Karpas-422 (cell line): ENCODE measurements at regions not wholly inside any gene's neighbourhood (a gene's known extent, or its start where the extent isn't known, plus 50 kb on each side); places are given as distances from the start of the nearest gene placed in this dataset.

Experiments
- DNase-seq: peaks from one replicate; pipeline ENCODE4 v3.0.0-alpha.2; 2015
- H2AFZ ChIP-seq: fragments of 200-600 bp; sonication (generic); 2 replicates; pipeline ENCODE4 v1.6.1; 2014; ENCODE audit warnings: antibody characterized with exemption, low read length, mixed read lengths
- H3K27ac ChIP-seq: fragments of 200-600 bp; sonication (generic); 2 replicates; pipeline ENCODE4 v1.5.1; 2014; ENCODE audit warnings: mild to moderate bottlenecking, low read length, moderate library complexity
- H3K27me3 ChIP-seq: fragments of 200-600 bp; sonication (generic); 2 replicates; pipeline ENCODE4 v1.6.1; 2014; ENCODE audit warnings: low read length, mixed read lengths
- H3K36me3 ChIP-seq: fragments of 200-600 bp; sonication (generic); 2 replicates; pipeline ENCODE4 v1.6.1; 2014; ENCODE audit warnings: low read length, mixed read lengths; ENCODE audit not compliant: insufficient read depth
- H3K4me1 ChIP-seq: fragments of 200-600 bp; sonication (generic); 2 replicates; pipeline ENCODE4 v1.6.1; 2014; ENCODE audit warnings: mild to moderate bottlenecking, low read length, mixed read lengths
- H3K4me2 ChIP-seq: fragments of 200-600 bp; sonication (generic); 2 replicates; pipeline ENCODE4 v1.6.1; 2014; ENCODE audit warnings: low read length, low read depth, mild to moderate bottlenecking; ENCODE audit not compliant: poor library complexity, severe bottlenecking
- H3K4me3 ChIP-seq: fragments of 200-600 bp; sonication (generic); 2 replicates; pipeline ENCODE4 v1.5.1; 2014; ENCODE audit warnings: mild to moderate bottlenecking, antibody characterized with exemption, low read length, mixed read lengths
- H3K79me2 ChIP-seq: fragments of 200-600 bp; sonication (generic); 2 replicates; pipeline ENCODE4 v1.6.1; 2014; ENCODE audit warnings: mild to moderate bottlenecking, low read length, mixed read lengths
- H3K9ac ChIP-seq: fragments of 200-600 bp; sonication (generic); 2 replicates; pipeline ENCODE4 v1.6.0; 2014; ENCODE audit warnings: low read length
- H3K9me2 ChIP-seq: fragments of 200-600 bp; sonication (generic), shearing (Covaris generic); replicated peaks from 2 replicates; pipeline ENCODE4 v1.6.0; 2014; ENCODE audit warnings: mild to moderate bottlenecking, low read length, moderate library complexity; ENCODE audit not compliant: insufficient read depth
- H3K9me3 ChIP-seq: fragments of 300-700, 200-600 bp; sonication (generic); 2 replicates; pipeline ENCODE4 v1.6.1; 2014; ENCODE audit warnings: low read length, mixed read lengths
- H4K20me1 ChIP-seq: fragments of 200-600 bp; sonication (generic); 2 replicates; pipeline ENCODE4 v1.6.1; 2014; ENCODE audit warnings: mild to moderate bottlenecking, antibody characterized with exemption, low read length, low read depth; ENCODE audit not compliant: insufficient read depth

DNA sequence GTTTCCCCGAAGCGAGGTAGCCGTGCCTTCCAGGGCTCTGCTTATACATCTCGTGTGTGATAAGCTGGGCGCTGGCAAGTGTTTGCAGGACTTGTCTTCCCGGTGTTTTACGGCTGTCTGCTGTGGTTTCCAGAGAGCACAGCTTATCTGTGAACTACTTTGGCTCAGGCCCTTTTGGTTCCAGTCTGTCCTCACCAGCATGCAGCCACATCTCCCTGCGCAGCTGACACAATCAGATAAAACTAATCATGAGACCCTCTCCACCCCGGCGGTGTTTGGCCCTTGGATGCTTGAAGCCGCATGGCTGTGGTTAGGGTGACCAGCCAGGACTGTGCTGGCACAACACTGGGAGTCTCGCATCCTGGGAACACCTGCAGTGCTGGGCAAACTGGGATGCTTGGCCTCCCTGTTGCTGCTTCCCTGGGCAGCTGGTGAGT, 241.8 kb upstream of the FOXQ1 start:
- no peaks in the 10 kb centered on the region for H3K36me3 ChIP-seq
- no peaks in the 10 kb centered on the region for H3K4me1 ChIP-seq
- no peak overlapping the region for H3K27ac ChIP-seq
- H3K79me2 ChIP-seq = no peaks in the 10 kb centered on the region
- no peaks in the 10 kb centered on the region for H3K27me3 ChIP-seq
- no peak overlapping the region for H3K4me2 ChIP-seq
- H3K4me3 ChIP-seq = no peak overlapping the region
- no peak for DNase-seq
- no peaks in the 10 kb centered on the region for H4K20me1 ChIP-seq
- H3K9me3 ChIP-seq = no peaks in the 10 kb centered on the region
- no peak overlapping the region for H2AFZ ChIP-seq
- H3K9me2 ChIP-seq = no peaks in the 10 kb centered on the region
- no peak overlapping the region for H3K9ac ChIP-seq

DNA sequence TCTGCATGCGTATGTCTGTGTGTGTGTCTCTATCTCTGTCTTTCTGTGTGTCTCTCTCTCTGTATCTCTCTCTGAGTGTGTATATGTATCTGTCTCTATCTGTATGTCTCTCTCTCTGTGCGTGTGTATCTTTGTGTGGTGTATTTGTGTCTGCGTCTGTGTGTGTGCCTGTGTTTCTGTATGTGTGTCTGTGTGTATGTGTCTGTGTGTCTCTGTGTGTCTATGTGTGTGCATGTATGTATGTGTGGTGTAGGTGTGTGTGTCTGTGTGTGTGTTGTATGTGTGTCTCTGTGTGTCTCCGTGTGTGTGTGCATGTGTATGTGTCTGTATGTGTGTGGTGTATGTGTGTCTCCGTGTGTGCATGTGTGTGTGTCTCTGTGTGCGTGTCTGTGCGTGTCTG, 243.0 kb upstream of the FOXQ1 start:
- Histone ChIP-seq H3K4me1 (no peaks in the 10 kb centered on the region), H2AFZ (no peak overlapping the region), H3K4me2 (no peak overlapping the region)

GRCh38 chr6:1068068-1068467, 243.8 kb upstream of the FOXQ1 start:
- H3K4me2 ChIP-seq = no peak overlapping the region
- H3K27ac ChIP-seq = no peak overlapping the region
- no peaks in the 10 kb centered on the region for H3K36me3 ChIP-seq
- DNase-seq = no peak
- no peaks in the 10 kb centered on the region for H3K9me3 ChIP-seq
- H2AFZ ChIP-seq = no peak overlapping the region
- H3K4me1 ChIP-seq = no peaks in the 10 kb centered on the region
- no peaks in the 10 kb centered on the region for H3K79me2 ChIP-seq
- H4K20me1 ChIP-seq = no peaks in the 10 kb centered on the region
- no peaks in the 10 kb centered on the region for H3K9me2 ChIP-seq
- H3K9ac ChIP-seq = no peak overlapping the region
- no peak overlapping the region for H3K4me3 ChIP-seq
- H3K27me3 ChIP-seq = no peaks in the 10 kb centered on the region

More for the DNA sequence above, 243.0 kb upstream of the FOXQ1 start:
- H4K20me1 ChIP-seq = no peaks in the 10 kb centered on the region
- no peak overlapping the region for H3K4me3 ChIP-seq
- no peak overlapping the region for H3K27ac ChIP-seq
- H3K9me2 ChIP-seq = no peaks in the 10 kb centered on the region
- H3K9ac ChIP-seq = no peak overlapping the region
- H3K27me3 ChIP-seq = no peaks in the 10 kb centered on the region
- no peaks in the 10 kb centered on the region for H3K9me3 ChIP-seq
- no peaks in the 10 kb centered on the region for H3K79me2 ChIP-seq
- DNase-seq = no peak
- no peaks in the 10 kb centered on the region for H3K36me3 ChIP-seq

DNA sequence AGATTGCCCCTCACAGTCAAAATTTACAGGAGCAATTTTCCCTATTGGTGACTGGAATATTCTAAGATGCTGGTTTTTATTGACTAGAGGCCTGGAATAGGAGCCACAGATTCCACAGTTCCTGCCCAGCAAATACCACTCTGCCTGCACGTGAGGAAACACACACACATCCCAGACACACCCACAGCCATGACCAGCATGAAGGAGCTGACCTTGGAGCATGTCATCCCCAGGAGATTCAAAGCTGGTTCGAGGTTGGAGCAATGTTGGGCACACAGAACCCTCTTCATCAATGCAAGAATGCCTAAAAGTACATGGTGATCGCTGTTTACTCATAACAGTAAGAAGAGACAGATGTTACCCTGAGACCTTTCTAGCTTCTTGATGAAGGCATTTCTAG, 244.6 kb upstream of the FOXQ1 start:
- Histone ChIP-seq H3K9ac (no peak overlapping the region), H3K27ac (no peak overlapping the region), H3K9me3 (no peaks in the 10 kb centered on the region), H2AFZ (no peak overlapping the region), H3K27me3 (no peaks in the 10 kb centered on the region), H3K4me1 (no peaks in the 10 kb centered on the region), H4K20me1 (no peaks in the 10 kb centered on the region), H3K4me2 (no peak overlapping the region), H3K79me2 (no peaks in the 10 kb centered on the region), H3K4me3 (no peak overlapping the region), H3K9me2 (no peaks in the 10 kb centered on the region), H3K36me3 (no peaks in the 10 kb centered on the region)
- no peak for DNase-seq

DNA sequence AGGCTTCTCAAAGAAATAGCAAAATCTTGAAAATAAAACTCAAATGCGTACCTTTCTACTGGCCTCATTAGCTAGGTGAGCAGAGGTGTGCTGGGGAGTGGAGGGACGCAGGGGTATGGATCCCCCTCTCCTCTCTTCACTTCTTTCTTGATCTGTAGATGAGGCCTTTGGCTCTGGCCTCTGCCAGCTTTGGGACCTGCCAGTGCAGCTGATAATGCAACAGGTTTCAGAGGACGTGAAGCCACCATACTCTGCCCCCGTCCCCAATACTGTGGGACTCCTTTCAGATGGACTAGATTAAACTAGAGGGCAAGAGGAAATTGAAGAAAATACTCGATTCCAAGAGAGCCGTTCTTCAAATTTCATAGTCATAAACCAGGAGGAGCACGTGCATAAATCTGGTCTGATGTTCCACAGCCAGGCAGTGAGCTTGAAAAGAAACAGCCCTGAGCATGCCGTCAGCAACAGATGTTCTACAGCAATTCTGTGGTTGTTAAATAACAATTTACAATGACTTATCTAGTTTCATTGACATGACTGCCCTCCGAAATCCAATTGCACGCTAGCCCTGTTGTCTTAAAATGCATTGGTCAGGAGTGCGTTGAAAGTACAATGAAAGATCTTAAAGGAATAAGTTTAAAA, 245.3 kb upstream of the FOXQ1 start:
- Histone ChIP-seq H3K4me3 (no peak overlapping the region), H3K9ac (no peak overlapping the region), H3K4me1 (no peaks in the 10 kb centered on the region), H3K27ac (no peak overlapping the region), H4K20me1 (no peaks in the 10 kb centered on the region), H3K4me2 (no peak overlapping the region), H3K9me3 (no peaks in the 10 kb centered on the region), H2AFZ (no peak overlapping the region), H3K9me2 (no peaks in the 10 kb centered on the region), H3K27me3 (no peaks in the 10 kb centered on the region), H3K36me3 (no peaks in the 10 kb centered on the region), H3K79me2 (no peaks in the 10 kb centered on the region)
- DNase-seq = no peak

DNA sequence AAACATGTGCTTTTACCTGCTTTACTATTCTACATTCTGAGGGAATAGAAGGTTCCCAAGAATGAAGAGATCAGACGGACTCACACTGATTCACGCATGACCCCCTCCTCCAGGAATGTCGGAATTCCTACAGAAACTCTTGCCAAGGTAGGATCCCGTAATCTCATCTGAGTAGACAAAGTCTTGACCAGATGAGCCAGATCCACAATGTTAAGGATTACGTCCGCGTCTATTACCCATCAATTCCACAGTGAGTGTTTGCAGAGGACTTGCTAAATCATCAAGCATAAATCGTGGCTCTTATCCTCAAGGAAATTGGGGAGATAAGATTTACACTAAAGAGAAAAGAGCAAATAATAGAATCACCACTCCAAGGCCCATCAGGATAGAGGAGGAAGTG, 245.9 kb upstream of the FOXQ1 start:
- no peak overlapping the region for H3K9ac ChIP-seq
- no peak overlapping the region for H3K4me2 ChIP-seq
- H3K27ac ChIP-seq = no peak overlapping the region
- H3K4me1 ChIP-seq = no peaks in the 10 kb centered on the region
- H4K20me1 ChIP-seq = no peaks in the 10 kb centered on the region
- H3K36me3 ChIP-seq = no peaks in the 10 kb centered on the region
- no peaks in the 10 kb centered on the region for H3K79me2 ChIP-seq
- H3K9me3 ChIP-seq = no peaks in the 10 kb centered on the region
- H3K27me3 ChIP-seq = no peaks in the 10 kb centered on the region
- no peak for DNase-seq
- H3K9me2 ChIP-seq = no peaks in the 10 kb centered on the region
- H3K4me3 ChIP-seq = no peak overlapping the region
- no peak overlapping the region for H2AFZ ChIP-seq

- Histone ChIP-seq H3K79me2 (no peaks in the 10 kb centered on the region), H2AFZ (no peak overlapping the region), H4K20me1 (no peaks in the 10 kb centered on the region), H3K4me3 (no peak overlapping the region), H3K4me1 (no peaks in the 10 kb centered on the region), H3K9me2 (no peaks in the 10 kb centered on the region), H3K27me3 (no peaks in the 10 kb centered on the region), H3K4me2 (no peak overlapping the region), H3K27ac (no peak overlapping the region), H3K36me3 (no peaks in the 10 kb centered on the region), H3K9ac (no peak overlapping the region), H3K9me3 (no peaks in the 10 kb centered on the region)
- DNase-seq = no peak
Measured at GRCh38 chr6:1063671-1064355, 248.1 kb upstream of the FOXQ1 start.

DNA sequence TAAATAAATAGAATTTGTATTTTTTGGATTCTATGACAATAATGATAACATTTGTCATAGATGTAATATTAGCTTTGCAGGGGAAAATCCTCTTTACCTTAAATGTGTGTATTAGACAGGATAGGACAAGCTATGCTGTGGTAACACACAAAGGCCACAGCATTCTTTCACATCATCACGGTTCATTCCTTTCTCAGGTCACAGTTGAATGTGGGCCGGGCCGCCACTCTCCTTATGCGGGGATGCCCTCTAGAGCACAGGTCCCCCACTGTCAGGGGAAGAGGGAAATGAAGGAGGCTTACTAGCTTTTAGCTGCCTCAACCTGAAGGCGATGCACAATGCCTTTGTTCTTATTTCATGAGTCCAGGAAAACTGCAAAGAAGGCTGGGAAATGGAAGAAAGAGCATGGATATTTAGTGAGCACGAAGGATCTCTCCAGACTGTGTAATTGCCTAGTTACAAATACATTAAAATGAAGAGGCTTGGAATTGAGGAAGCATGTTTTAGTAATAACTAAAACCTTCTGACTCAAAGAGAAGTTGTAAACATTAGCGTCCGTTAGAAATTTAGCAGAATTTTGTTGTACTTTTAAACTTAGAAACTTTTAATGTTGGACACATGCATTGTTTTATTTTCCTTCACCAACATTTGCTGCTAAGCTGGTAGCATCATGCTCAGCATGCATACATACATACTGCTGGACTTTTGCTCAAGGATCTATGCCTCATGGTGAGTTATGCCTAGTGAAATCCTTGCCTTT, 248.9 kb upstream of the FOXQ1 start:
- Histone ChIP-seq H3K4me2 (no peak overlapping the region), H2AFZ (no peak overlapping the region), H3K9me2 (no peaks in the 10 kb centered on the region), H3K4me3 (no peak overlapping the region), H3K4me1 (no peaks in the 10 kb centered on the region), H4K20me1 (no peaks in the 10 kb centered on the region), H3K9me3 (no peaks in the 10 kb centered on the region), H3K27ac (no peak overlapping the region), H3K9ac (no peak overlapping the region), H3K79me2 (no peaks in the 10 kb centered on the region), H3K36me3 (no peaks in the 10 kb centered on the region), H3K27me3 (no peaks in the 10 kb centered on the region)
- no peak for DNase-seq
